Caco-2 (cell line): ENCODE measurements at regions not wholly inside any gene's neighbourhood (a gene's known extent, or its start where the extent isn't known, plus 50 kb on each side); places are given as distances from the start of the nearest gene placed in this dataset.

ENCODE experiments used
- BruUV-seq: library from RNA; stranded (reverse); fragments of 400-500 nt; replicated peaks from 2 replicates; lab custom pipeline; 2021; lab: Mats Ljungman, UMichigan
- CTCF ChIA-PET: fragments of 300-600 bp; sonication (Branson Sonifier 250); formaldehyde crosslinking; loops from one replicate; lab custom pipeline; 2022; ENCODE audit warnings: antibody characterized with exemption; lab: Charles Lee
- POLR2A ChIA-PET: fragments of 300-600 bp; sonication (Branson Sonifier 250); formaldehyde crosslinking; loops from one replicate; lab custom pipeline; 2022; ENCODE audit warnings: antibody characterized with exemption; lab: Charles Lee
- DNase-seq, 2 experiments: peaks; one replicate each; pipeline versions ENCODE4 v3.0.0 to v3.0.0-alpha.2; 2020 to 2022
- H3K27me3 ChIP-seq: replicated peaks from 2 replicates; pipeline ENCODE4 v1.6.0; 2011; ENCODE audit warnings: low read length; ENCODE audit not compliant: control insufficient read depth, insufficient read depth
- H3K36me3 ChIP-seq: 2 replicates; pipeline ENCODE4 v1.5.1; 2011; ENCODE audit warnings: low read length; ENCODE audit not compliant: control insufficient read depth, insufficient read depth
- H3K4me1 ChIP-seq: fragments of 250-450 bp; sonication (Bioruptor Pico); 2 replicates; pipeline ENCODE4 v1.5.1; 2020; ENCODE audit warnings: mild to moderate bottlenecking
- H3K4me3 ChIP-seq: 2 replicates; pipeline ENCODE4 v1.5.1; 2011; ENCODE audit warnings: low read depth, mild to moderate bottlenecking, control low read depth, low read length
- H3K9me3 ChIP-seq: fragments of 250-450 bp; sonication (Bioruptor Pico); 2 replicates; pipeline ENCODE4 v1.5.1; 2020; ENCODE audit warnings: mild to moderate bottlenecking, moderate library complexity
- H3K27ac Mint-ChIP-seq: one replicate; pipeline ENCODE4 v1.8.0; 2022; ENCODE audit warnings: mixed read lengths; ENCODE audit not compliant: unreplicated experiment
- H3K27me3 Mint-ChIP-seq: one replicate; pipeline ENCODE4 v1.8.0; 2022; ENCODE audit warnings: mixed read lengths; ENCODE audit not compliant: insufficient read depth, unreplicated experiment
- H3K36me3 Mint-ChIP-seq: one replicate; pipeline ENCODE4 v1.8.0; 2022; ENCODE audit warnings: mild to moderate bottlenecking, mixed read lengths; ENCODE audit not compliant: insufficient read depth, unreplicated experiment
- H3K4me1 Mint-ChIP-seq: one replicate; pipeline ENCODE4 v1.8.0; 2022; ENCODE audit warnings: low read depth, mixed read lengths; ENCODE audit not compliant: unreplicated experiment
- H3K4me3 Mint-ChIP-seq: one replicate; pipeline ENCODE4 v1.8.0; 2022; ENCODE audit warnings: mild to moderate bottlenecking, moderate library complexity, mixed read lengths; ENCODE audit not compliant: unreplicated experiment
- H3K9me3 Mint-ChIP-seq: one replicate; pipeline ENCODE4 v1.8.0; 2022; ENCODE audit warnings: mixed read lengths; ENCODE audit not compliant: unreplicated experiment
- intact Hi-C: fragments of 100-400 bp; cut with micrococcal nuclease; formaldehyde crosslinking; loops from one replicate; pipeline ENCODE4 v1.10.0; 2022; ENCODE audit not compliant: unreplicated experiment
- TF ChIP-seq, protein P1 (sequence below), 2 experiments: fragments of 200-600 bp in 1 of 2; IDR thresholded peaks; 1 replicate in 1 of 2; 2 replicates in 1 of 2; pipeline versions ENCODE4 v1.5.1 to v1.8.0; 2011 to 2022; ENCODE audit warnings: antibody characterized with exemption in 1 of 2, control low read depth in 1 of 2, inconsistent platforms in 1 of 2, low read depth in 1 of 2, low read length in 1 of 2, mild to moderate bottlenecking in 1 of 2, moderate library complexity in 1 of 2; ENCODE audit not compliant: insufficient read depth in 1 of 2, severe bottlenecking in 1 of 2, unreplicated experiment in 1 of 2

DNA sequence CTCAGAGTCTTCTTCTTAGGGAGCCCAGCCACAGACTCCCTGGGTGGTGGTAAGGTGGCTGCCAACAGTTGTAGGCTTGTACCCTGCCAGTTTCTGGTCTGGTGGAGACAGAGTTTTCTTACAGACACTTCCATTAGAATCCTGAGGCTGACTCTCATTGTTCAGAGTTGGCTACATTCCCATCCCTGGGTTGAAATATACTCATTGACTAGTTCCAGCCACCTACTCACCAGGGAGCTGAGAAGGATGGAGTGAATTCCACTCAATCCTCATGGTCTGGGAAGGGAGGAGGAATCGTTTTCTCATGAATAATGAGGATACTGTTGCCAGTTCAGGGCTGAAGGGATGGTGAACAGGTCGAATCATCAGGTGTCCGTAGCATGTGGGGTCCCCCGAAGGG lies 226.5 kb upstream of the PROK2 start:
- DNase-seq = no peak
- POLR2A ChIA-PET = no interaction called here
- intact Hi-C loops = no loop called here
- Histone ChIP-seq H3K27me3 (no peaks in the 10 kb centered on the region), H3K4me3 (no peak overlapping the region), H3K4me1 (no peaks in the 10 kb centered on the region), H3K9me3 (no peaks in the 10 kb centered on the region), H3K36me3 (no peaks in the 10 kb centered on the region)
- peaks cover 2% of the 10 kb centered on the region for H3K27me3 Mint-ChIP-seq
- no peaks in the 10 kb centered on the region for H3K36me3 Mint-ChIP-seq
- no peak overlapping the region for H3K27ac Mint-ChIP-seq
- BruUV-seq = no TSS peak
- H3K9me3 Mint-ChIP-seq = no peaks in the 10 kb centered on the region
- H3K4me3 Mint-ChIP-seq = no peak overlapping the region
- CTCF ChIA-PET = no interaction called here
- TF ChIP-seq, protein P1, sequence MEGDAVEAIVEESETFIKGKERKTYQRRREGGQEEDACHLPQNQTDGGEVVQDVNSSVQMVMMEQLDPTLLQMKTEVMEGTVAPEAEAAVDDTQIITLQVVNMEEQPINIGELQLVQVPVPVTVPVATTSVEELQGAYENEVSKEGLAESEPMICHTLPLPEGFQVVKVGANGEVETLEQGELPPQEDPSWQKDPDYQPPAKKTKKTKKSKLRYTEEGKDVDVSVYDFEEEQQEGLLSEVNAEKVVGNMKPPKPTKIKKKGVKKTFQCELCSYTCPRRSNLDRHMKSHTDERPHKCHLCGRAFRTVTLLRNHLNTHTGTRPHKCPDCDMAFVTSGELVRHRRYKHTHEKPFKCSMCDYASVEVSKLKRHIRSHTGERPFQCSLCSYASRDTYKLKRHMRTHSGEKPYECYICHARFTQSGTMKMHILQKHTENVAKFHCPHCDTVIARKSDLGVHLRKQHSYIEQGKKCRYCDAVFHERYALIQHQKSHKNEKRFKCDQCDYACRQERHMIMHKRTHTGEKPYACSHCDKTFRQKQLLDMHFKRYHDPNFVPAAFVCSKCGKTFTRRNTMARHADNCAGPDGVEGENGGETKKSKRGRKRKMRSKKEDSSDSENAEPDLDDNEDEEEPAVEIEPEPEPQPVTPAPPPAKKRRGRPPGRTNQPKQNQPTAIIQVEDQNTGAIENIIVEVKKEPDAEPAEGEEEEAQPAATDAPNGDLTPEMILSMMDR (IDR thresholded peaks at IDR 0.05; ENCODE audit: insufficient read depth in 1 of 2, low read depth in 1 of 2, low read length in 1 of 2, severe bottlenecking in 1 of 2, unreplicated experiment in 1 of 2) = no peak
- H3K4me1 Mint-ChIP-seq = no peaks in the 10 kb centered on the region

DNA sequence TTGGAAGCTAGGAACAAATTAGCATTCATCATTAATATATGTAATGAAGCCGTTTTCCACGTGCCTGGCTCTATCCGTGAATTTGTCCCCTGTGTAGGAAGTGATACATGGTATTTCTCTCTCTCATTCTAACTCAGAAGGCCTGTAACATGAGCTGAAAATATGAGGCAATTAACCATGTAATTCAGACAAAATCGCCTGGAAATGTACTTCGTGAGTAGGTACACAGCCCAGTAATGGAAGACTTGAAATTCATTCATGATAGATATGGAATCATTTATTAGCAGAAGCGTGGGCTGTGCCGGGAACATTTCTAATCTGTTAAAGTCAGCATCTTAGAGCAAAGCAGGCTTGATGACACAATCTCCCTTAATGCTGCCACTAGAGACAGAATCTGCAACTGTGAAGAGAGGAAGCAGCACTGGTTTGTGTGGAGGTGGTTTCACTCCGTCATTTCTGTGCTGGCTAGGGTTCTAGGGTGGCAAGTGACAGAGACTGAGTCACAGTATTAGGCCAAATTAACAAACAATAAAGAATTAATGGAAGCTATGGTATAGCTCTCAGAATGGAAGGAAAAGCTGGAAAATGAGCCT lies 225.0 kb upstream of the PROK2 start:
- CTCF ChIA-PET = no interaction called here
- Histone ChIP-seq H3K4me1 (no peaks in the 10 kb centered on the region), H3K9me3 (no peaks in the 10 kb centered on the region), H3K36me3 (no peaks in the 10 kb centered on the region), H3K27me3 (no peaks in the 10 kb centered on the region), H3K4me3 (no peak overlapping the region)
- TF ChIP-seq, protein P1 (IDR thresholded peaks at IDR 0.05; ENCODE audit: insufficient read depth in 1 of 2, low read depth in 1 of 2, low read length in 1 of 2, severe bottlenecking in 1 of 2, unreplicated experiment in 1 of 2) = no peak
- Mint-ChIP-seq H3K9me3 (no peaks in the 10 kb centered on the region), H3K27me3 (peaks cover 2% of the 10 kb centered on the region), H3K4me1 (no peaks in the 10 kb centered on the region), H3K27ac (no peak overlapping the region), H3K36me3 (no peaks in the 10 kb centered on the region), H3K4me3 (no peak overlapping the region)
- no peak for DNase-seq
- no TSS peak for BruUV-seq
- intact Hi-C loops = no loop called here
- POLR2A ChIA-PET = no interaction called here

DNA sequence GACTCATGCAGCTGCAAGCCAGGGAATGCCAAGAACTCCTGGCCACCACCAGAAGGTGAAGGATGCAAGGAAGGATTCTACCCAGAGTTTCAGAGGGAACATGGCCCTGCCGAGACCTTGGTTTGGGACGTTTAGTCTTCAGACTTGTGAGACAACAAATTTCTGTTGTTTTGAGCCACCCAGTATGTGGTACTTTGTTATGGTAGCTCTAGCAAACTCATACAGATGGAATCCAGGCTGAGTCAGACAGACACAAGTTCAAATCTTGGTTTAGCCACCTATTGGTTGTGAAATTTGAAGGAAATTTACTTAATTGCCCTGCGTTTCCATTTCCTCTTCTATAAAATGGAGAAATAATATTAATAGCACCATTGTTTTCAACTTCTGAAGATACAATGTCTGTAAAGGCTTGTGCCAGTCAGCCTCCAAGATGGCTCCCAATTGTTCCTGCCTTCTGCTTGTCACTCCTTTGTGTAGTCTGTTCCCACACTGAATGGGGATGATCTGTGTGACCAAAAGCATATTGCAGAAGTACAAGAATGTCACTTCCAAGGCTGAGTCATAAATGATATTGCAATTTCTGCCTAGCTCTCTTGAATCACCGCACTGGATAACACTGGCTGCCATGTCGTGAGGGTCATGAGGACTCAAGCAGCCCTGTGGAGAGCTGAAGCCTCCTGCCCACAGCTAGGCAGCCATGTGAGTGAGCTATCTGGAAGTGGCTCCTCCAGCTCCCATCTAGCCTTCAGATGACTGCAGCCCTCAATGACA lies 223.5 kb upstream of the PROK2 start:
- H3K4me1 Mint-ChIP-seq = no peaks in the 10 kb centered on the region
- Histone ChIP-seq H3K36me3 (no peaks in the 10 kb centered on the region), H3K4me1 (no peaks in the 10 kb centered on the region), H3K9me3 (no peaks in the 10 kb centered on the region), H3K27me3 (no peaks in the 10 kb centered on the region), H3K4me3 (no peak overlapping the region)
- CTCF ChIA-PET = no interaction called here
- H3K9me3 Mint-ChIP-seq = no peaks in the 10 kb centered on the region
- DNase-seq = no peak
- POLR2A ChIA-PET = no interaction called here
- H3K27me3 Mint-ChIP-seq = peaks cover 2% of the 10 kb centered on the region
- intact Hi-C loops = no loop called here
- H3K4me3 Mint-ChIP-seq = no peak overlapping the region
- H3K36me3 Mint-ChIP-seq = no peaks in the 10 kb centered on the region
- TF ChIP-seq, protein P1 (IDR thresholded peaks at IDR 0.05; ENCODE audit: insufficient read depth in 1 of 2, low read depth in 1 of 2, low read length in 1 of 2, severe bottlenecking in 1 of 2, unreplicated experiment in 1 of 2) = no peak
- no peak overlapping the region for H3K27ac Mint-ChIP-seq
- BruUV-seq = no TSS peak
